BJ (cell line): ENCODE measurements at regions not wholly inside any gene's neighbourhood (a gene's known extent, or its start where the extent isn't known, plus 50 kb on each side); places are given as distances from the start of the nearest gene placed in this dataset.
"Not testable (repeated sequence)": the region's sequence is repeated elsewhere in the genome, so short reads cannot be mapped to it uniquely, and the experiment has no call there.

Experiments used
- CTCF ChIA-PET: fragments of 350-600 bp; formaldehyde crosslinking; extraction: SDS; loops from one replicate; lab custom pipeline; 2021; ENCODE audit warnings: antibody characterized with exemption, inconsistent platforms; lab: Yijun Ruan, JAX
- POLR2A ChIA-PET: fragments of 300-600 bp; sonication (Branson Sonifier 250); formaldehyde crosslinking; extraction: SDS; loops from one replicate; lab custom pipeline; 2021; ENCODE audit warnings: antibody characterized with exemption; lab: Charles Lee
- DNase-seq: peaks from one replicate; pipeline ENCODE4 v3.0.0-alpha.2; 2011; ENCODE audit warnings: low read depth
- H3K27me3 ChIP-seq: 2 replicates; pipeline ENCODE4 v1.6.0; 2011; ENCODE audit warnings: low read length; ENCODE audit not compliant: control insufficient read depth, insufficient read depth
- H3K36me3 ChIP-seq: 2 replicates; pipeline ENCODE4 v1.5.1; 2011; ENCODE audit warnings: low read length; ENCODE audit not compliant: control insufficient read depth, insufficient read depth
- H3K4me3 ChIP-seq: 2 replicates; pipeline ENCODE4 v1.5.1; 2011; ENCODE audit warnings: low read depth, mild to moderate bottlenecking, control low read depth, low read length
- TF ChIP-seq, protein P1 (sequence below): IDR thresholded peaks from 2 replicates; pipeline ENCODE4 v1.5.1; 2011; ENCODE audit warnings: low read depth, mild to moderate bottlenecking, control low read depth, inconsistent platforms, low read length, moderate library complexity; ENCODE audit not compliant: insufficient read depth

- peak; percentile 39 for DNase-seq
- TF ChIP-seq, protein P1, sequence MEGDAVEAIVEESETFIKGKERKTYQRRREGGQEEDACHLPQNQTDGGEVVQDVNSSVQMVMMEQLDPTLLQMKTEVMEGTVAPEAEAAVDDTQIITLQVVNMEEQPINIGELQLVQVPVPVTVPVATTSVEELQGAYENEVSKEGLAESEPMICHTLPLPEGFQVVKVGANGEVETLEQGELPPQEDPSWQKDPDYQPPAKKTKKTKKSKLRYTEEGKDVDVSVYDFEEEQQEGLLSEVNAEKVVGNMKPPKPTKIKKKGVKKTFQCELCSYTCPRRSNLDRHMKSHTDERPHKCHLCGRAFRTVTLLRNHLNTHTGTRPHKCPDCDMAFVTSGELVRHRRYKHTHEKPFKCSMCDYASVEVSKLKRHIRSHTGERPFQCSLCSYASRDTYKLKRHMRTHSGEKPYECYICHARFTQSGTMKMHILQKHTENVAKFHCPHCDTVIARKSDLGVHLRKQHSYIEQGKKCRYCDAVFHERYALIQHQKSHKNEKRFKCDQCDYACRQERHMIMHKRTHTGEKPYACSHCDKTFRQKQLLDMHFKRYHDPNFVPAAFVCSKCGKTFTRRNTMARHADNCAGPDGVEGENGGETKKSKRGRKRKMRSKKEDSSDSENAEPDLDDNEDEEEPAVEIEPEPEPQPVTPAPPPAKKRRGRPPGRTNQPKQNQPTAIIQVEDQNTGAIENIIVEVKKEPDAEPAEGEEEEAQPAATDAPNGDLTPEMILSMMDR: no peak
- no peaks in the 10 kb centered on the region for H3K27me3 ChIP-seq
- CTCF ChIA-PET: no interaction called here
- POLR2A ChIA-PET: interaction anchor here (0.5 kb wide), 1 partner anchor 343 kb away, joined by 3 read pairs; no protein-coding TSS in a partner anchor
- no peaks in the 10 kb centered on the region for H3K36me3 ChIP-seq
- no peak overlapping the region for H3K4me3 ChIP-seq
Measured at GRCh38 chr12:75684678-75685616, 173.5 kb upstream of the KRR1 start.

DNA sequence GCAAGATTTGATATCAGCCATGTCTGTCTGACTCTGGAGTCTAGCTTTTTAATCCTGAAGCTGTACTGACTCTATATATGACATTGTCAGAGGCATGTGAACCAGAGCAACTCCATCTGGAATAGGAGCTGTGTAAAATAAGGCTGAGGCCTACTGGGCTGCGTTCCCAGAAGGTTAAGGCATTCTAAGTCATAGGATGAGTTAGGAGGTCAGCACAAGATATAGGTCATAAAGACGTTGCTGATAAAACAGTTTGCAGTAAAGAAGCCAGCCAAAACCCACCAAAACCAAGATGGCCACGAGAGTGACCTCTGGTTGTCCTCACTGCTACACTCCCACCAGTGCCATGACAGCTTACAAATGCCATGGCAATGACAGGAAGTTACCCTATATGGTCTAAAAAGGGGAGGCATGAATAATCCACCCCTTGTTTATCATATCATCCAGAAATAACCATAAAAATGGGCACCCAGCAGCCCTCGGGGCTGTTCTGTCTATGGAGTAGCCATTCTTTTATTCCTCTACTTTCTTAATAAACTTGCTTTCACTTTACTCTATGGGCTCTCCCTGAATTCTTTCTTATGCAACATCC is 172.7 kb upstream of the KRR1 start:
- POLR2A ChIA-PET: interaction anchor here (0.5 kb wide), 1 partner anchor 344 kb away, joined by 3 read pairs; no protein-coding TSS in a partner anchor
- CTCF ChIA-PET: interaction anchor here (0.5 kb wide), 1 partner anchor 14 kb away, joined by 3 read pairs; no protein-coding TSS in a partner anchor
- not testable (repeated sequence) for DNase-seq

GRCh38 chr12:75683220-75683619 is 171.8 kb upstream of the KRR1 start:
- no peaks in the 10 kb centered on the region for H3K36me3 ChIP-seq
- CTCF ChIA-PET: no interaction called here
- DNase-seq: no peak
- POLR2A ChIA-PET: no interaction called here
- H3K4me3 ChIP-seq: no peak overlapping the region
- H3K27me3 ChIP-seq: no peaks in the 10 kb centered on the region
- TF ChIP-seq, protein P1: no peak

More for the DNA sequence above, 172.7 kb upstream of the KRR1 start:
- not testable (repeated sequence) for H3K4me3 ChIP-seq, H3K27me3 ChIP-seq, H3K36me3 ChIP-seq

GRCh38 chr12:75677522-75677921 is 166.1 kb upstream of the KRR1 start:
- CTCF ChIA-PET: no interaction called here
- no peaks in the 10 kb centered on the region for H3K27me3 ChIP-seq
- POLR2A ChIA-PET: no interaction called here
- no peak for DNase-seq
- H3K4me3 ChIP-seq: no peak overlapping the region
- no peaks in the 10 kb centered on the region for H3K36me3 ChIP-seq
- TF ChIP-seq, protein P1: no peak

- Histone ChIP-seq H3K4me3 (no peak overlapping the region), H3K27me3 (no peaks in the 10 kb centered on the region), H3K36me3 (no peaks in the 10 kb centered on the region)
- TF ChIP-seq, protein P1: no peak
- no peak for DNase-seq
- ChIA-PET CTCF (no interaction called here), POLR2A (no interaction called here)
Measured at GRCh38 chr12:75674393-75674792, 163.0 kb upstream of the KRR1 start.
